ENCODE measurements at regions not wholly inside any gene's neighbourhood (a gene's known extent, or its start where the extent isn't known, plus 50 kb on each side); places are given as distances from the start of the nearest gene placed in this dataset.

- no peak for TF ChIP-seq BCL11B (tag by site-specific recombination; IDR thresholded peaks at IDR 0.05; ENCODE audit: low read depth)
- no peak for TF ChIP-seq CTCF (tag by site-specific recombination; IDR thresholded peaks at IDR 0.05)
- no peak for TF ChIP-seq REPIN1 (tag by site-specific recombination; IDR thresholded peaks at IDR 0.05; ENCODE audit: low read depth)
- no peak for TF ChIP-seq ZNF274 (IDR thresholded peaks at IDR 0.05; ENCODE audit: low read length)
- no peak for TF ChIP-seq ZNF274 (tag by site-specific recombination; IDR thresholded peaks at IDR 0.05; ENCODE audit: borderline replicate concordance)
- TF ChIP-seq ZNF830 (tag by site-specific recombination; IDR thresholded peaks at IDR 0.05; ENCODE audit: low read depth), result no peak
- TF ChIP-seq ZNF121 (tag by site-specific recombination; IDR thresholded peaks at IDR 0.05), result no peak
- TF ChIP-seq ZNF843 (tag by site-specific recombination; IDR thresholded peaks at IDR 0.05), result no peak
- TF ChIP-seq ZNF433 (tag by site-specific recombination; IDR thresholded peaks at IDR 0.05; ENCODE audit: low read depth), result no peak
- TF ChIP-seq KLF16 (tag by site-specific recombination; IDR thresholded peaks at IDR 0.05), result no peak
- TF ChIP-seq ZNF610 (tag by site-specific recombination; IDR thresholded peaks at IDR 0.05; ENCODE audit: borderline replicate concordance), result no peak
- no peak for TF ChIP-seq ZBTB8A (tag by site-specific recombination; IDR thresholded peaks at IDR 0.05)
- no peak for TF ChIP-seq ZNF112 (tag by site-specific recombination; IDR thresholded peaks at IDR 0.05)
- TF ChIP-seq KLF17 (tag by site-specific recombination; IDR thresholded peaks at IDR 0.05), result no peak
Measured at GRCh38 chr6:165881806-165882205, 218.8 kb upstream of the PDE10A start.

Measured in HEK293 (cell line).